ENCODE measurements at regions not wholly inside any gene's neighbourhood (a gene's known extent, or its start where the extent isn't known, plus 50 kb on each side); places are given as distances from the start of the nearest gene placed in this dataset.

- DNase-seq = no peak
Measured at GRCh38 chr14:42947991-42948390, 1341.3 kb downstream of the LRFN5 start.

GRCh38 chr14:42944284-42944683, 1337.6 kb downstream of the LRFN5 start:
- no peak for DNase-seq

GRCh38 chr14:42931308-42931707, 1324.6 kb downstream of the LRFN5 start:
- DNase-seq = no peak

GRCh38 chr14:42929806-42930480, 1323.3 kb downstream of the LRFN5 start:
- DNase-seq = peak; percentile 24

GRCh38 chr14:42927313-42927712, 1320.6 kb downstream of the LRFN5 start:
- DNase-seq = no peak

- DNase-seq = no peak
Measured at GRCh38 chr14:42921901-42922300, 1315.2 kb downstream of the LRFN5 start.

- no peak for DNase-seq
Measured at GRCh38 chr14:42918615-42919014, 1311.9 kb downstream of the LRFN5 start.

- no peak for DNase-seq
Measured at GRCh38 chr14:42911642-42912041, 1305.0 kb downstream of the LRFN5 start.

GRCh38 chr14:42909659-42910058, 1303.0 kb downstream of the LRFN5 start:
- DNase-seq = no peak

- DNase-seq = no peak
Measured at GRCh38 chr14:42893183-42893582, 1286.5 kb downstream of the LRFN5 start.

- DNase-seq = no peak
Measured at GRCh38 chr14:42884100-42884499, 1277.4 kb downstream of the LRFN5 start.

- no peak for DNase-seq
Measured at GRCh38 chr14:42877716-42878115, 1271.0 kb downstream of the LRFN5 start.

- no peak for DNase-seq
Measured at GRCh38 chr14:42872786-42873185, 1266.1 kb downstream of the LRFN5 start.

- no peak for DNase-seq
Measured at GRCh38 chr14:42869681-42870080, 1263.0 kb downstream of the LRFN5 start.

- no peak for DNase-seq
Measured at GRCh38 chr14:42862114-42862513, 1255.4 kb downstream of the LRFN5 start.

GRCh38 chr14:42860371-42860770, 1253.7 kb downstream of the LRFN5 start:
- no peak for DNase-seq

GRCh38 chr14:42856106-42856505, 1249.4 kb downstream of the LRFN5 start:
- DNase-seq = no peak

- peak; percentile 5 for DNase-seq
Measured at GRCh38 chr14:42855085-42855484, 1248.4 kb downstream of the LRFN5 start.

GRCh38 chr14:42854061-42854460, 1247.4 kb downstream of the LRFN5 start:
- no peak for DNase-seq

GRCh38 chr14:42848652-42849051, 1242.0 kb downstream of the LRFN5 start:
- no peak for DNase-seq

GRCh38 chr14:42814817-42815216, 1208.1 kb downstream of the LRFN5 start:
- DNase-seq = no peak

GRCh38 chr14:42806909-42807315, 1200.2 kb downstream of the LRFN5 start:
- peak; percentile 8 for DNase-seq

GRCh38 chr14:42804141-42804540, 1197.5 kb downstream of the LRFN5 start:
- DNase-seq = no peak

GRCh38 chr14:42802346-42802745, 1195.7 kb downstream of the LRFN5 start:
- DNase-seq = no peak
